OCI-LY7 (cell line): ENCODE measurements at regions not wholly inside any gene's neighbourhood (a gene's known extent, or its start where the extent isn't known, plus 50 kb on each side); places are given as distances from the start of the nearest gene placed in this dataset.
"Not testable (repeated sequence)": the region's sequence is repeated elsewhere in the genome, so short reads cannot be mapped to it uniquely, and the experiment has no call there.

Experiments
- BruUV-seq: library from RNA; stranded (reverse); fragments of 400-500 nt; replicated peaks from 2 replicates; lab custom pipeline; 2021; lab: Mats Ljungman, UMichigan
- CTCF ChIA-PET: fragments of 300-600 bp; sonication (Branson Sonifier 250); formaldehyde crosslinking; loops from one replicate; lab custom pipeline; 2022; ENCODE audit warnings: antibody characterized with exemption; ENCODE audit not compliant: unreplicated experiment; lab: Charles Lee
- POLR2A ChIA-PET: fragments of 300-600 bp; sonication (Branson Sonifier 250); formaldehyde crosslinking; loops from one replicate; lab custom pipeline; 2022; ENCODE audit warnings: antibody characterized with exemption; lab: Charles Lee
- DNase-seq: peaks from one replicate; pipeline ENCODE4 v3.0.0-alpha.2; 2015; ENCODE audit warnings: low spot score
- H2AFZ ChIP-seq: fragments of 200-600 bp; sonication (generic), shearing (Covaris generic); 2 replicates; pipeline ENCODE4 v1.6.1; 2014; ENCODE audit warnings: mild to moderate bottlenecking, antibody characterized with exemption, low read length, moderate library complexity
- H3K27ac ChIP-seq: fragments of 200-600 bp; sonication (generic); 2 replicates; pipeline ENCODE4 v1.5.1; 2014; ENCODE audit warnings: mixed run types, low read depth, mild to moderate bottlenecking, moderate library complexity, low read length, inconsistent platforms; ENCODE audit not compliant: poor library complexity, severe bottlenecking
- H3K36me3 ChIP-seq: fragments of 200-600 bp; sonication (generic); 2 replicates; pipeline ENCODE4 v1.6.1; 2014; ENCODE audit warnings: mild to moderate bottlenecking, antibody characterized with exemption, low read length, moderate library complexity, mixed read lengths; ENCODE audit not compliant: insufficient read depth
- H3K4me1 ChIP-seq: fragments of 200-600 bp; sonication (generic); 2 replicates; pipeline ENCODE4 v1.5.1; 2014; ENCODE audit warnings: mild to moderate bottlenecking, low read length; ENCODE audit not compliant: insufficient read depth, poor library complexity, severe bottlenecking
- H3K4me2 ChIP-seq: fragments of 200-600 bp; sonication (generic); 2 replicates; pipeline ENCODE4 v1.6.1; 2014; ENCODE audit warnings: mild to moderate bottlenecking, low read length
- H3K4me3 ChIP-seq: fragments of 200-600 bp; sonication (generic); 2 replicates; pipeline ENCODE4 v1.5.1; 2014; ENCODE audit warnings: mild to moderate bottlenecking, low read depth, low read length; ENCODE audit not compliant: poor library complexity, severe bottlenecking
- H3K79me2 ChIP-seq: fragments of 200-600 bp; sonication (generic); 2 replicates; pipeline ENCODE4 v1.6.1; 2016; ENCODE audit warnings: low read depth, mild to moderate bottlenecking, low read length, moderate library complexity, mixed read lengths; ENCODE audit not compliant: insufficient read depth
- H3K9me2 ChIP-seq: fragments of 200-600 bp; sonication (generic); 2 replicates; pipeline ENCODE4 v1.6.1; 2016; ENCODE audit warnings: mild to moderate bottlenecking, low read length, mixed read lengths; ENCODE audit not compliant: insufficient read depth
- H3K9me3 ChIP-seq: fragments of 200-600 bp; sonication (generic); 2 replicates; pipeline ENCODE4 v1.6.1; 2014; ENCODE audit warnings: mild to moderate bottlenecking, mixed run types, low read length, mixed read lengths
- H4K20me1 ChIP-seq: fragments of 200-600 bp; sonication (generic); 2 replicates; pipeline ENCODE4 v1.6.1; 2014; ENCODE audit warnings: mild to moderate bottlenecking, antibody characterized with exemption, low read length, moderate library complexity, mixed read lengths; ENCODE audit not compliant: insufficient read depth
- EZH2phosphoT487 ChIP-seq: fragments of 200-600 bp; sonication (generic); IDR thresholded peaks from 2 replicates; pipeline ENCODE4 v1.6.1; 2018; ENCODE audit warnings: low read depth, borderline replicate concordance, mild to moderate bottlenecking, mixed run types, antibody characterized with exemption, low read length, moderate library complexity, mixed read lengths
- intact Hi-C: fragments of 100-400 bp; cut with micrococcal nuclease; formaldehyde crosslinking; loops from one replicate; pipeline ENCODE4 v1.10.0; 2022; ENCODE audit not compliant: unreplicated experiment
- TF ChIP-seq, protein P1 (sequence below): fragments of 200-600 bp; sonication (generic); conservative IDR thresholded peaks from 2 replicates; pipeline ENCODE4 v1.5.1; 2014; ENCODE audit warnings: mild to moderate bottlenecking, antibody characterized with exemption, low read length, moderate library complexity, mixed read lengths

DNA sequence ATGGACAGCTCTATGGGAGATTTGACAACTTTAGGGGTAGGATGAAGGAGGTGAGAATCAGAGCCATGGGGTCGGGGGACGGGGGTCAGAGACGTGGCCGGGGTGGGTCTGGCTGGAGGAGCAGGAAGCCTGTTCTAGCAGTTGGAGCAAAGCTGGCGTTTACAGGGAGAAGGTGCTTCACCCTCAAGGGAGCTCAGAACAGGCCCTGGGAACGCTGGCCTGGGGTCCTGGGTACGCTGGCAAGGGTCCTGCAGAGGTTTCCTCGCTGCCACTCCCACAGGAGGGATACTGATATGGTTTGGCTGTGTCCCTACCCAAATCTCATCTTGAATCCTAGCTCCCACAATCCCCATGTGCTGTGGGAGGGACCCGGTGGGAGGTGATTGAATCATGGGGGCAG lies 205.0 kb upstream of the ARL4C start:
- POLR2A ChIA-PET = interaction anchor here (0.6 kb wide), 1 partner anchor 12 kb away, joined by 5 read pairs; no protein-coding TSS in a partner anchor
- H3K4me1 ChIP-seq = no peaks in the 10 kb centered on the region
- CTCF ChIA-PET = interaction anchor here (0.6 kb wide), 1 partner anchor 236 kb away, joined by 3 read pairs; no protein-coding TSS in a partner anchor
- H3K79me2 ChIP-seq = no peaks in the 10 kb centered on the region
- no peaks in the 10 kb centered on the region for H3K36me3 ChIP-seq
- intact Hi-C loops = no loop called here
- TF ChIP-seq, protein P1, sequence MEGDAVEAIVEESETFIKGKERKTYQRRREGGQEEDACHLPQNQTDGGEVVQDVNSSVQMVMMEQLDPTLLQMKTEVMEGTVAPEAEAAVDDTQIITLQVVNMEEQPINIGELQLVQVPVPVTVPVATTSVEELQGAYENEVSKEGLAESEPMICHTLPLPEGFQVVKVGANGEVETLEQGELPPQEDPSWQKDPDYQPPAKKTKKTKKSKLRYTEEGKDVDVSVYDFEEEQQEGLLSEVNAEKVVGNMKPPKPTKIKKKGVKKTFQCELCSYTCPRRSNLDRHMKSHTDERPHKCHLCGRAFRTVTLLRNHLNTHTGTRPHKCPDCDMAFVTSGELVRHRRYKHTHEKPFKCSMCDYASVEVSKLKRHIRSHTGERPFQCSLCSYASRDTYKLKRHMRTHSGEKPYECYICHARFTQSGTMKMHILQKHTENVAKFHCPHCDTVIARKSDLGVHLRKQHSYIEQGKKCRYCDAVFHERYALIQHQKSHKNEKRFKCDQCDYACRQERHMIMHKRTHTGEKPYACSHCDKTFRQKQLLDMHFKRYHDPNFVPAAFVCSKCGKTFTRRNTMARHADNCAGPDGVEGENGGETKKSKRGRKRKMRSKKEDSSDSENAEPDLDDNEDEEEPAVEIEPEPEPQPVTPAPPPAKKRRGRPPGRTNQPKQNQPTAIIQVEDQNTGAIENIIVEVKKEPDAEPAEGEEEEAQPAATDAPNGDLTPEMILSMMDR = no peak
- TF ChIP-seq EZH2phosphoT487 = no peak
- no peak overlapping the region for H2AFZ ChIP-seq
- BruUV-seq = no TSS peak
- no peaks in the 10 kb centered on the region for H3K9me2 ChIP-seq
- H3K4me3 ChIP-seq = no peak overlapping the region
- DNase-seq = no peak
- no peaks in the 10 kb centered on the region for H3K9me3 ChIP-seq
- H3K27ac ChIP-seq = no peak overlapping the region
- H3K4me2 ChIP-seq = no peak overlapping the region
- no peaks in the 10 kb centered on the region for H4K20me1 ChIP-seq

DNA sequence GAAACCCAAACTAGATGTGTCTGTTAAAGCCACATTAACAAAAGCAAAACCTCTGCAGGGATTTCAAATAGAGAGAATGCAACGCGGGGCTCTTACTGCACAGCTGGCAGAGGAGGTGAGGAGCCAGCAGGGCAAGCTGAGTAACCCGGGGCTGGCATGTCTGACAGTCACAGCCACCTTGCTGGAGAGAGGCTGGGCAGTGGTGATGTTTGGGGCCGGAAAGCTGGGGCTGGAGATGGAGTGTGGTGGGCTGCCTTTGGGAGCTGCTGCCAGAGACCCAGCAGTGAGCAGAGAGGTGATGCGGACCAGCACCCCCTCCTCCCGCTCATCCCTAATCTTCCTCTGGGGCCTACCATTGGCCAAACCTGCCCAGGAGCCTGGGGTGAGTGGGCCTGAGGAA lies 204.5 kb upstream of the ARL4C start:
- intact Hi-C loops = no loop called here
- TF ChIP-seq, protein P1 = no peak
- TF ChIP-seq EZH2phosphoT487 = no peak
- Histone ChIP-seq H3K4me2 (no peak overlapping the region), H3K9me3 (no peaks in the 10 kb centered on the region), H4K20me1 (no peaks in the 10 kb centered on the region), H3K27ac (no peak overlapping the region), H3K79me2 (no peaks in the 10 kb centered on the region), H3K36me3 (no peaks in the 10 kb centered on the region), H2AFZ (no peak overlapping the region), H3K9me2 (no peaks in the 10 kb centered on the region), H3K4me1 (no peaks in the 10 kb centered on the region), H3K4me3 (no peak overlapping the region)
- no TSS peak for BruUV-seq
- DNase-seq = no peak
- ChIA-PET CTCF (no interaction called here), POLR2A (interaction anchor here (0.6 kb wide), 1 partner anchor 12 kb away, joined by 5 read pairs; no protein-coding TSS in a partner anchor)

DNA sequence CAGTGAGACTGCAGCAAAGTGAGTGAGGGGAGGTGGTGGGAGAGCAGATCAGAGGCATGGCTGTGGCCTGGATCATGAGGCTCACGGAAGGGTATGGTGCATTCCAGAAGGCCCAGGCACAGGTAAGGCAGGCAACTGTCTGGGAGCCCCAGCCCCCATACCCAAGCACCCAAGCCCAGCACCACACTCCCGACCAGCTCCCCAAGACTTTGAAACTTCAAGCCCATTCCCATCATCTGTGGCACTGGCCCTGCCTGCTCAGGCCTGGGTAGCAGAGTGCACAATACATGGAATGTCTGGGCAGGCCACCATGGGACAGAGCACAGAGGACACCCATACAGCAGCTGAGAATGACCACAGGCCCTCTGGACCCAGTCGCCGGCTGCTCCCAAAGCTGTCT lies 202.6 kb upstream of the ARL4C start:
- Histone ChIP-seq H3K4me3 (no peak overlapping the region), H3K9me2 (no peaks in the 10 kb centered on the region), H4K20me1 (no peaks in the 10 kb centered on the region), H3K4me2 (no peak overlapping the region), H2AFZ (no peak overlapping the region), H3K27ac (no peak overlapping the region), H3K9me3 (no peaks in the 10 kb centered on the region), H3K36me3 (no peaks in the 10 kb centered on the region), H3K79me2 (no peaks in the 10 kb centered on the region), H3K4me1 (no peaks in the 10 kb centered on the region)
- ChIA-PET CTCF (no interaction called here), POLR2A (no interaction called here)
- intact Hi-C loops = no loop called here
- BruUV-seq = no TSS peak
- DNase-seq = no peak
- TF ChIP-seq, protein P1 = no peak

DNA sequence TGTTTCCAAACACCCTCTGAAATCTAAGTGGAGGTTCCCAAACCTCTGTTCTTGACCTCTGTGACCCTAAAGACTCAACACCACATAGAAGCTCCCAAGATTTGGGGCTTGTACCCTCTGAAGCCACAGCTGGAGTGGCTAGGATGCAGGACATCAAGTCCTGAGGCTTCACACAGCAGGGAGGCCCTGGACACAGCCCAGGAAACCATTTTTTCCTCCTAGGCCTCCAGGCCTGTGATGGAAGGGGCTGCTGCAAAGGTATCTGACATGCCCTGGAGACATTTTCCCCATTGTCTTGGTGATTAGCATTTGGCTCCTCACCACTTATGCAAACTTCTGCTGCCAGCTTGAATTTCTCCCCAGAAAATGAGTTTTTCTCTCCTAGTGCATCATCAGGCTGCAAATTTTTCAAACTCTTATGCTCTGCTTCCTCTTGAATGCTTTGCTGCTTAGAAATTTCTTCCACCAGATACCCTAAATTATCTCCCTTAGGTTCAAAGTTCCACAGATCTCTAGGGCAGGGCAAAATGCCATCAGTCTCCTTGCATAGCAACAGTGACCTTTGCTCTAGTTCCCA lies 200.5 kb upstream of the ARL4C start:
- DNase-seq, H3K9me3 ChIP-seq, H3K79me2 ChIP-seq, H2AFZ ChIP-seq, CTCF ChIA-PET, BruUV-seq, H3K4me2 ChIP-seq, intact Hi-C loops, H3K4me1 ChIP-seq, H3K27ac ChIP-seq, H3K9me2 ChIP-seq, H3K36me3 ChIP-seq, H3K4me3 ChIP-seq, POLR2A ChIA-PET, H4K20me1 ChIP-seq: not testable (repeated sequence)
